CD14-positive monocyte (primary cell): ENCODE measurements at regions not wholly inside any gene's neighbourhood (a gene's known extent, or its start where the extent isn't known, plus 50 kb on each side); places are given as distances from the start of the nearest gene placed in this dataset.

Experiments
- DNase-seq, 3 donors: peaks; one replicate each; pipeline ENCODE4 v3.0.0-alpha.2; 2011 to 2022
- H2AFZ ChIP-seq: 2 replicates; pipeline ENCODE4 v1.6.0; 2012; ENCODE audit warnings: mild to moderate bottlenecking, low read depth, low read length, inconsistent platforms; ENCODE audit not compliant: insufficient read depth, poor library complexity, severe bottlenecking
- H3K27ac ChIP-seq, 2 donors: 1 replicate in 1 of 2; 2 replicates in 1 of 2; pipeline ENCODE4 v1.5.1; 2012 to 2013; ENCODE audit warnings: low read length in 2 of 2, control low read depth in 1 of 2, inconsistent platforms in 1 of 2, low read depth in 1 of 2, mild to moderate bottlenecking in 1 of 2
- H3K27me3 ChIP-seq, 2 donors: one replicate each; pipeline versions ENCODE4 v1.6.0 to v1.6.1; 2011 to 2013; ENCODE audit warnings: low read length in 2 of 2; ENCODE audit not compliant: control insufficient read depth in 2 of 2, insufficient read depth in 2 of 2
- H3K36me3 ChIP-seq, 2 donors: replicated peaks in 1 of 2; 1 replicate in 1 of 2; 2 replicates in 1 of 2; pipeline versions ENCODE4 v1.5.1 to v1.6.1; 2012 to 2013; ENCODE audit warnings: low read length in 2 of 2, control low read depth in 1 of 2, inconsistent platforms in 1 of 2, mild to moderate bottlenecking in 1 of 2; ENCODE audit not compliant: insufficient read depth in 2 of 2, control insufficient read depth in 1 of 2
- H3K4me1 ChIP-seq, 2 donors: 1 replicate in 1 of 2; 2 replicates in 1 of 2; pipeline versions ENCODE4 v1.5.1 to v1.6.1; 2012 to 2013; ENCODE audit warnings: low read length in 2 of 2, control low read depth in 1 of 2, inconsistent platforms in 1 of 2, mild to moderate bottlenecking in 1 of 2, moderate library complexity in 1 of 2; ENCODE audit not compliant: insufficient read depth in 2 of 2, control insufficient read depth in 1 of 2
- H3K4me2 ChIP-seq: replicated peaks from 2 replicates; pipeline ENCODE3; 2012; ENCODE audit warnings: low read length, moderate library complexity, mild to moderate bottlenecking; ENCODE audit not compliant: poor library complexity, severe bottlenecking; ENCODE audit errors: extremely low read depth
- H3K4me3 ChIP-seq, 3 experiments: fragments of 200-600 bp in 1 of 3; sonication (generic) in 1 of 3; replicated peaks in 1 of 3; 1 replicate in 2 of 3; 2 replicates in 1 of 3; pipeline ENCODE4 v1.5.1; 2011 to 2013; ENCODE audit warnings: low read length in 3 of 3, mild to moderate bottlenecking in 3 of 3, control low read depth in 2 of 3, low read depth in 2 of 3, inconsistent platforms in 1 of 3, moderate library complexity in 1 of 3
- H3K79me2 ChIP-seq: 2 replicates; pipeline ENCODE4 v1.6.0; 2012; ENCODE audit warnings: mild to moderate bottlenecking, control low read depth, inconsistent platforms, low read length, moderate library complexity; ENCODE audit not compliant: insufficient read depth
- H3K9ac ChIP-seq: 2 replicates; pipeline ENCODE4 v1.6.0; 2017; ENCODE audit warnings: low read length, mild to moderate bottlenecking; ENCODE audit not compliant: insufficient read depth, poor library complexity, severe bottlenecking
- H3K9me3 ChIP-seq, 2 donors: replicated peaks in 1 of 2; 1 replicate in 1 of 2; 2 replicates in 1 of 2; pipeline versions ENCODE4 v1.5.1 to v1.6.1; 2012 to 2013; ENCODE audit warnings: low read length in 2 of 2, control low read depth in 1 of 2; ENCODE audit not compliant: control insufficient read depth in 1 of 2, insufficient read depth in 1 of 2
- H4K20me1 ChIP-seq: 2 replicates; pipeline ENCODE4 v1.6.0; 2012; ENCODE audit warnings: mild to moderate bottlenecking, low read length, control low read depth, moderate library complexity; ENCODE audit not compliant: insufficient read depth
- H3K27ac Mint-ChIP-seq, 7 donors: one replicate each; pipeline ENCODE4 v1.8.0; 2020; ENCODE audit warnings: mild to moderate bottlenecking in 7 of 7, mixed read lengths in 7 of 7, moderate library complexity in 6 of 7, inconsistent platforms in 2 of 7
- H3K27me3 Mint-ChIP-seq, 3 donors: one replicate each; pipeline ENCODE4 v1.8.0; 2021 to 2022; ENCODE audit warnings: low read depth in 3 of 3, mild to moderate bottlenecking in 3 of 3, mixed read lengths in 3 of 3, moderate library complexity in 3 of 3, inconsistent platforms in 1 of 3
- H3K36me3 Mint-ChIP-seq, 2 donors: one replicate each; pipeline ENCODE4 v1.8.0; 2020; ENCODE audit warnings: mixed read lengths in 2 of 2, inconsistent platforms in 1 of 2, mild to moderate bottlenecking in 1 of 2
- H3K4me1 Mint-ChIP-seq: one replicate; pipeline ENCODE4 v1.8.0; 2020; ENCODE audit warnings: mild to moderate bottlenecking, mixed read lengths
- H3K4me3 Mint-ChIP-seq, 2 donors: one replicate each; pipeline ENCODE4 v1.8.0; 2020; ENCODE audit warnings: mild to moderate bottlenecking in 2 of 2, mixed read lengths in 2 of 2, moderate library complexity in 1 of 2
- H3K9me3 Mint-ChIP-seq, 7 donors: one replicate each; pipeline ENCODE4 v1.8.0; 2020 to 2022; ENCODE audit warnings: mixed read lengths in 7 of 7, mild to moderate bottlenecking in 6 of 7, moderate library complexity in 6 of 7, inconsistent platforms in 2 of 7
- WGBS: methylation state at CpG from one replicate; pipeline ENCODE4 v1.1.5; 2013; ENCODE audit warnings: missing lambda C conversion rate; ENCODE audit not compliant: insufficient coverage; 5-methylcytosine and 5-hydroxymethylcytosine counted together
- intact Hi-C, 2 donors: fragments of 100-400 bp; cut with micrococcal nuclease; formaldehyde crosslinking; loops; one replicate each; pipeline versions ENCODE4 v1.15.0 to v1.15.1; 2023
- TF ChIP-seq, protein P1 (sequence below): fragments of 200-600 bp; IDR thresholded peaks from one replicate; pipeline ENCODE4 v1.8.0; 2022; ENCODE audit warnings: antibody characterized with exemption, mild to moderate bottlenecking

GRCh38 chr4:117801756-117802155, 232.5 kb upstream of the NDST3 start:
- Histone ChIP-seq H3K9ac (no peak overlapping the region), H4K20me1 (no peaks in the 10 kb centered on the region), H3K27ac (no peak overlapping the region), H3K4me3 (no peak overlapping the region), H2AFZ (no peak overlapping the region), H3K36me3 (no peaks in the 10 kb centered on the region), H3K4me2 (no peak overlapping the region), H3K4me1 (no peaks in the 10 kb centered on the region), H3K27me3 (no peaks in the 10 kb centered on the region), H3K9me3 (no peaks in the 10 kb centered on the region), H3K79me2 (no peaks in the 10 kb centered on the region)
- Mint-ChIP-seq H3K27me3 (peaks cover 0 to 1% (median 0%) of the 10 kb centered on the region in 3 donors), H3K4me1 (no peaks in the 10 kb centered on the region), H3K9me3 (no peaks in the 10 kb centered on the region), H3K27ac (no peak overlapping the region), H3K36me3 (no peaks in the 10 kb centered on the region), H3K4me3 (no peak overlapping the region)
- WGBS: no CpG with 5 or more reads among the region's 2 CpGs
- TF ChIP-seq, protein P1, sequence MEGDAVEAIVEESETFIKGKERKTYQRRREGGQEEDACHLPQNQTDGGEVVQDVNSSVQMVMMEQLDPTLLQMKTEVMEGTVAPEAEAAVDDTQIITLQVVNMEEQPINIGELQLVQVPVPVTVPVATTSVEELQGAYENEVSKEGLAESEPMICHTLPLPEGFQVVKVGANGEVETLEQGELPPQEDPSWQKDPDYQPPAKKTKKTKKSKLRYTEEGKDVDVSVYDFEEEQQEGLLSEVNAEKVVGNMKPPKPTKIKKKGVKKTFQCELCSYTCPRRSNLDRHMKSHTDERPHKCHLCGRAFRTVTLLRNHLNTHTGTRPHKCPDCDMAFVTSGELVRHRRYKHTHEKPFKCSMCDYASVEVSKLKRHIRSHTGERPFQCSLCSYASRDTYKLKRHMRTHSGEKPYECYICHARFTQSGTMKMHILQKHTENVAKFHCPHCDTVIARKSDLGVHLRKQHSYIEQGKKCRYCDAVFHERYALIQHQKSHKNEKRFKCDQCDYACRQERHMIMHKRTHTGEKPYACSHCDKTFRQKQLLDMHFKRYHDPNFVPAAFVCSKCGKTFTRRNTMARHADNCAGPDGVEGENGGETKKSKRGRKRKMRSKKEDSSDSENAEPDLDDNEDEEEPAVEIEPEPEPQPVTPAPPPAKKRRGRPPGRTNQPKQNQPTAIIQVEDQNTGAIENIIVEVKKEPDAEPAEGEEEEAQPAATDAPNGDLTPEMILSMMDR: no peak
- intact Hi-C loops: no loop called here
- no peak for DNase-seq

- WGBS: no CpG with 5 or more reads among the region's 1 CpG
- Mint-ChIP-seq H3K9me3 (peaks cover 0 to 1% (median 0%) of the 10 kb centered on the region in 7 donors), H3K27ac (no peak overlapping the region)
Measured at GRCh38 chr4:117811731-117812130, 222.6 kb upstream of the NDST3 start.

More at GRCh38 chr4:117811731-117812130, 222.6 kb upstream of the NDST3 start:
- Mint-ChIP-seq H3K27me3 (peaks cover 0 to 3% (median 1%) of the 10 kb centered on the region in 3 donors), H3K36me3 (no peaks in the 10 kb centered on the region), H3K4me3 (no peak overlapping the region), H3K4me1 (no peaks in the 10 kb centered on the region)
- DNase-seq: no peak
- intact Hi-C loops: no loop called here
- no peaks in the 10 kb centered on the region for H3K36me3 ChIP-seq
- no peaks in the 10 kb centered on the region for H4K20me1 ChIP-seq
- H3K4me2 ChIP-seq: no peak overlapping the region
- no peak overlapping the region for H3K9ac ChIP-seq
- H3K27ac ChIP-seq: no peak overlapping the region
- H2AFZ ChIP-seq: no peak overlapping the region
- H3K9me3 ChIP-seq: no peaks in the 10 kb centered on the region
- H3K4me1 ChIP-seq: no peaks in the 10 kb centered on the region
- H3K79me2 ChIP-seq: no peaks in the 10 kb centered on the region
- no peaks in the 10 kb centered on the region for H3K27me3 ChIP-seq
- no peak overlapping the region for H3K4me3 ChIP-seq
- TF ChIP-seq, protein P1: no peak
